HG02870 (cell line): ENCODE measurements at regions not wholly inside any gene's neighbourhood (a gene's known extent, or its start where the extent isn't known, plus 50 kb on each side); places are given as distances from the start of the nearest gene placed in this dataset.
A peak's percentile ranks its signal among the peaks of the same experiment; 100 is the strongest.
"Not testable (repeated sequence)": the region's sequence is repeated elsewhere in the genome, so short reads cannot be mapped to it uniquely, and the experiment has no call there.

Source experiments
- ATAC-seq: cut with Tn5 transposase; IDR thresholded peaks from one replicate; pipeline ENCODE4 v1.9.1; 2021; ENCODE audit warnings: mild to moderate bottlenecking, moderate library complexity; ENCODE audit not compliant: unreplicated experiment

GRCh38 chr2:159880729-159881128, 82.7 kb upstream of the CD302 start:
- no peak for ATAC-seq

DNA sequence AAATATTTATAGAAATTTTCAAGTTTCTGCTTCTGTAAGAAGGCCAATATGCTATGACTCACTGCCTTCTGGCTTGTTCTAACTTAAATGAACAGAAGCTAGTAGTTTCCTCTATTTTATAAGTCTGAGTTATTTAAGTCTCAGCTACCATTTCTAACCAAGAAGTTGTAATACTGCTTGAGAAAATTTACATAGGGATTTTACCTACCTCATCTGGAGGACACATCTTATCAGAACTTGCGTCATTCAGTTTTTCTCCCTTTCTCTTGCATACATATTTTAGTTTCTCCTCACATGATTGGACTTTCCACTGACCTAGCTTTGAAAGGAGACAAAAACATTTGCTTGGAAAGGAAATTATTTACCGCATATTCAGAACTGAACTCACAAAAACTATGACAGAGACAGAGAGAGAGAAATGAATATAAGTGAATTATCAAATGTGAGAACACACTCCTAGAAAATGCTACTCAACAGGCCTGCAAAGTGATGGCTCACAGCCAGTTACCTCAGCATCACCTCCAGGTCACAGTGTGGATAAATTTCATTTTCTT, 81.1 kb upstream of the CD302 start:
- peak; percentile 86 for ATAC-seq

GRCh38 chr2:159875083-159875482, 77.1 kb upstream of the CD302 start:
- no peak for ATAC-seq

- no peak for ATAC-seq
These were observed 75.2 kb upstream of the CD302 start for GRCh38 chr2:159873258-159873657.

DNA sequence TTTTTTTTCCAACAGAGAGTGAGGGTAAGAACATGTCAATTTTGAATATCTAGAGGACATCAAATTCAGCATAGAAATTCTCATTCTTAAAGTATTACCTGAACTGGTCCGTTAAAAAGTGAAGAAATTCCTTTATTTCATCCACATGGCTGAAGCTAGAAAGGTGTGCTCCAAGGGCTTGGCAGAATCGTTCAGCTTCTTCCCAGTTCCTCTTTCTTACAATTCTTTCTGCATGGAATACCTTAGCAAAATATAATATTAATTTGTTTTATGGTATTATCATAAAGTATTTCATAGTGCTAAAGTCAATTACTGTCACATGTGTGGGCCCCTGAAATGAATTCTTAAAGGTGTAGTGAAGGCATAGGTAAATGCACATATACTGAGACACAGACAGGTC, 74.3 kb upstream of the CD302 start:
- no peak for ATAC-seq

DNA sequence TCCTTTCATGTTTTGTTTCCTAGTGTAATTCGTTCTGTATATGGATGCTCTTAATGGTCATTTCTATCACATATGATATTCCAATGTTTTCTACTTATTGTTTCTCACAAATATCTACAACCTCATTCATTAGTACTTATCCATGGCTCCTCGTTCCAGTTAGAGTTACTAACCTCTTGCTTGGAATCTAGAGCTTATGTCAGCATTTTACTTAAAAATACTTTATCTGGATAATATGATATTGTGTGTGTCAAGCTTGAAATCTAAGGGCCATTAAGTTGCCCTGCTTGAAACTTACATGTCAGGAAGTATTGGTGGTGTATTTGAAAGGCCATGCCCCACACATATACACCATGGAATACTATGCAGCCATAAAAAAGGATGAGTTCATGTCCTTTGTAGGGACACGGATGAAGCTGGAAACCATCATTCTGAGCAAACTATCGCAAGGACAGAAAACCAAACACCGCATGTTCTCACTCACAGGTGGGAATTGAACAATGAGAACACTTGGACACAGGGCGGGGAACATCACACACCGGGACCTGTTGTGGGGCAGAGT, 70.7 kb upstream of the CD302 start:
- ATAC-seq = not testable (repeated sequence)

GRCh38 chr2:159867567-159868361, 69.8 kb upstream of the CD302 start:
- no peak for ATAC-seq

DNA sequence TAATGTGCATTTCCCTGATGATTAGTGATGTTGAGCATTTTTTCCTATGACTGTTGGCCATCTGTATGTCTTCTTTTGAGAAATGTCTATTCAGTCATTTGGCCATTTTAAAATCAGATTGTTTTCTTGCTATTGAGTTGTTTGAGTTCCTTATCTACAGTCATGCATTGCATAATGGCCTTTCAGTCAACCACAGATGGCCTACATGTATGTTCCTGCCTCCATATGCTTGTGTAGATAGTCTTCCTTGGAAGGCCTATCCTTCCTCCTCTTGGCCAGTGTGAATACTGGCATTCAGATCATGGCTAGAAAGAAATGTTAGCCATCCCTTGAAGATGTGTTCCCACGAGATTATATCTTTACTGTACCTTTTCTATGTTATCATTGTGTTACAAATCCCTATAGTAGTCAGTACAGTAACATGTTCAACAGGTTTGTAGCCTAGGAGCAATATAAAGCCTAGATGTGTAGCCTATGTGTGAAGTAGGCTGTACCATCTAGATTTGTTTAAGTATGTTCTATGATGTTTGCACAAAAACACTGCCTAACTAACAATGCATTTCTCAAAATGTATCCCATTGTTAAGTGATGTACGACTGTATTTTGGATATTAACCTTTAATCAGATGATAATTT, 65.6 kb upstream of the CD302 start:
- ATAC-seq = no peak

- ATAC-seq = no peak
These were observed 62.7 kb upstream of the CD302 start for GRCh38 chr2:159860581-159861310.

GRCh38 chr2:159859583-159859982, 61.6 kb upstream of the CD302 start:
- no peak for ATAC-seq

DNA sequence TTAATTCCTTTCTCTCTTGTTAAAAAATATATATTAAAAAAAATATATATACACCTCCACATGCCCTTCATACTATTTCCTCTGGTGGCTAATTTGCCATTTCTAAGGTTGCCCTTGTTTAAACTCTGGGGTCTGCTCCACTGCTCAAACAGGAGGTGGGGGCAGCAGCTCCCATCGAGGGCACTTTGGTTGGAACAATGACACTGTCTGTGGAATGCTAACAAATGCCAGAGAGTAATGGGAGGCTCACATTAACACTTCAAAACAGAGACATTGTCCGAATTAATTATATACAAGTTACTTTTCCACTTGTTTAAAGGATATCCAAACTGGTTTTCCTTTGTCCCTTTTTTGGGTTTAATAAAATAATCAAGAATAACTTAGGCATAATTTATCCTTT, 58.8 kb upstream of the CD302 start:
- ATAC-seq = no peak

DNA sequence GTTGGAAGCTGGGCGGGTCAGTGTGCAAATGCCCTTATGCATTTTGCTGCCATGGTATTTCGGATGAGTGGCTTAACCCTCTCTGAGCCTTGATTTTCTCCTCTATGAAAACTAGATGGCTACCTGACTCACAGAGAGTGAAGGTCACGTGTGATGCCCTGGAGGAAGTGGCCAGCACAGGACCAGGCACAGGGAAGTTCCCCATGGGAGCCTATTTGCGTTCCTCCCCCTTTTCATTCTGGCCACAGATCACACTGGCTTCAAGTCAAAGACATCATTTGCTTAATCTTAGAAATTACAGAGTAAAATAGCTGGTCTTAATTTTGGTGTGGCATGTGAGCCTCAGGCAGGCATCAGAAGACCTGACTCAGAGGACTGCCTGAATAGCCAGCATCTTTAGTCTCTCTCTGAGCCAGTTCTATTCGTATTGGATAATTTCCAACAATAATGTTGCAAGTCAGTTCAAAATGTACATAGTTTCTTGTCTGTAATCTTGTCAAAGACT, 57.6 kb upstream of the CD302 start:
- no peak for ATAC-seq

DNA sequence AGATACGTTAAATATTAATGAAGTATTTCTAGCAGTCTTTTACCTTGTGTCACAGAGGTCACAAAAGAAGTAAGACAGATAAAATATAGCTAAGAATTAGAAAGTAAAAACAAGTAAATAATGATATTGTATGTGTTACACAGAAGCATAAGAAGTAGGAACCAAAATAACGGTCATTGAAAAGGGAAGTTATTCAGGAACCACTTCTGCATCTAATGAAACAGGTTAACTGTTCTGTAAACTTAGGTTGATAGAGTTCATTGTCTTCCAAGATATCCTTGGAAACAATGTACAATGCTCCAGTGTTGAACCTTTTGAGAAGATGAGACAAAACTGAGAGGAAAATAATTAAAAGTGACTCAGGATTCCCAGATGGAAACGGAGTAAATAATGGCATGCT, 57.1 kb upstream of the CD302 start:
- ATAC-seq = no peak

GRCh38 chr2:159854481-159854880, 56.5 kb upstream of the CD302 start:
- ATAC-seq = no peak

DNA sequence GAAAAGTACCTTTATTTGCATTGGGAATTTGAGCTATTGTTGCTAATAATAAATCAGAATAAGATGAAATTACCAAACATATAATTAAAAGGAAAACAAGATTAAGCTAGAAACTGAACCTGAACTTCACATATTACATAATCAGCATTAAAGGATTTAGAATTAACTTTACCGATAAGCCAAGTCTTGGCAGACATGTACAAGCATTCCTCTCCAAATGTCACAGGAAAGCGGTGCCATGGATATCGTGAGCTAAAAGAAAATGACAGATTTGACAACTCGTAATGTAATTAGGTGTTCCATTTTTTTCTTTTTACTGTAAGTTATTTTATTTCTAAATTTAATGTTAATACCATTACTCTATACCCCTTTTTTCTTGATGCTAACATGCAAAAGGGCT, 55.1 kb upstream of the CD302 start:
- no peak for ATAC-seq

DNA sequence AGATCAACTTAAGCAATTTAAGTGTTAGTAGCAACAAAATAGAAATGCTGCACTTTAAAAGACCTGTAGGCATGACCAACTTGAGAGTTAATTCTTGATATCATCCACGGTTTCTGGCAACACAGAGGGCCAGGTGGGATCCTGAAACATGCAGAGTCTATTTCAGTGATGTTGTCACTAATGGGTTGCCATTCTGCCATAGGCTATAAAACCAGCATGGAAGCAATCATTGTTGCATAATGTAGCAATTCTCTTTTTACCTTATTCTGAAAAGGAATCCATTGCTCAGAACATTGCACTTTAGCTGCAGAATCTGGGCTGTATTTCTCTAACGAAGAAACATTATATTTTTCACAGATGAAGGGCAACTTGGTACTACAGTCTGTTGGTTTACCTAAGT, 53.9 kb upstream of the CD302 start:
- no peak for ATAC-seq

- ATAC-seq = no peak
These were observed 52.8 kb upstream of the CD302 start for GRCh38 chr2:159850789-159851188.

DNA sequence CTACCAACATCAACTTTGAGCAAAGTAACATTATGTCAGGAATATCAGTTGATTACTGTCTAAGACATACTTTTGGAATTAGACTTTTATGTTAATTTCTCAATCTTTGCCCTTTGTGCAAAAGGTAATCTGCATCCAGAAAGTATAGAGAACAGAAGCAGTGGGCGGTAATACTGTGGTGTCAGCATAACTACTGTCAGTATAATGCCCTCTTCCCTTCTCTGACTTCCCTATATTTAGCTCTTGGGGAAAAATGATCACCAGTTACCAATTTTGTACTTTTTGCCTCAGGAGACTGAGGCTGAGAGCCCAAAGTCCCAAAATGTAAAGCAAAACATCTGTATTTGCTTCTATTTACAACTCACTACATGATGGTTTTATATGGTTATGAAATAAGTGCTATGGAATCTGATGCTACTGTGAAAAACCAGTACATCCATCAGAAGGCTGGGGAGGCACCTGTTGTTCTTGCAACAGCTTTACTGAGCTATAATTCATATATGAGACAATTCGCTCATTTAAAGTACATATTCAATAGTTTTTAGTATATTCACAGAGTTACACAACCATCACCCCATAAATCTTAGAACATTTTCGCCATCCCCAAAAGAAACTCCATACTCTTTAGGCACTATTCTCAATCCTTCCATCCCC, 51.3 kb upstream of the CD302 start:
- ATAC-seq = no peak
